Lower leg skin (tissue), 4 donors: ENCODE measurements at regions not wholly inside any gene's neighbourhood (a gene's known extent, or its start where the extent isn't known, plus 50 kb on each side); places are given as distances from the start of the nearest gene placed in this dataset.

Experiments used
- DNase-seq, 2 donors: peaks; one replicate each; pipeline ENCODE4 v3.0.0-alpha.2; 2019; ENCODE audit warnings: low spot score in 2 of 2
- H3K4me3 ChIP-seq: fragments of 200-600 bp; sonication (generic); 2 replicates; pipeline ENCODE4 v1.5.1; 2017; ENCODE audit warnings: mild to moderate bottlenecking, low read depth; ENCODE audit not compliant: poor library complexity, severe bottlenecking
- POLR2A ChIP-seq, 2 donors: fragments of 450-650 bp; IDR thresholded peaks; one replicate each; pipeline ENCODE4 v1.6.1; 2016 to 2017; ENCODE audit warnings: antibody characterized with exemption in 2 of 2, mild to moderate bottlenecking in 1 of 2, moderate library complexity in 1 of 2
- WGBS, 2 donors: methylation state at CpG; one replicate each; pipeline ENCODE4 v1.1.5; 2018; 5-methylcytosine and 5-hydroxymethylcytosine counted together
- intact Hi-C: fragments of 100-400 bp; cut with DNase I; formaldehyde crosslinking; loops from one replicate; pipeline ENCODE4 v1.15.0; 2023; ENCODE audit warnings: low total_unique reads
- TF ChIP-seq, protein P1 (sequence below), 3 donors: fragments of 450-650 bp; IDR thresholded peaks; one replicate each; pipeline ENCODE4 v1.5.1; 2016; ENCODE audit warnings: antibody characterized with exemption in 3 of 3, mild to moderate bottlenecking in 3 of 3, moderate library complexity in 2 of 3

DNA sequence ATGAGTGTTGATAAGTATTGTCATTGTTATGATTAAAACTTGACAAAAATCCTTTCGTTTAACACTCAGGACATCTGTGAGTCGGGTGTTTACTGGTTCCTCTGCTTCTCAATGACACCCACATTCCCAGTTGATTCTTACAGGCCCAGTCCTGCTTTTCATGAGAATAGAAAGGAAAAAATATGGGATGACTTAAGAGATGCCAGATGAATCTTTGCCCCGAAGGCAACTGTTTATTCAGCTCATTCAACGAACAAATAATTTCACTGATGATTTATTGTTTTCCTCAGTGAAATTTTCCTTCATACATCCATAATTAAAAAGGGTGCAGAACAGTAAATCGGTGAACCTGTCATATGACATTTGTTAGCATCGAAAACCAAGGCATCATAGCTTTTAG lies 452.4 kb upstream of the WWC1 start:
- no peak for DNase-seq
- intact Hi-C loops, result no loop called here
- no peak overlapping the region for H3K4me3 ChIP-seq
- TF ChIP-seq, protein P1, sequence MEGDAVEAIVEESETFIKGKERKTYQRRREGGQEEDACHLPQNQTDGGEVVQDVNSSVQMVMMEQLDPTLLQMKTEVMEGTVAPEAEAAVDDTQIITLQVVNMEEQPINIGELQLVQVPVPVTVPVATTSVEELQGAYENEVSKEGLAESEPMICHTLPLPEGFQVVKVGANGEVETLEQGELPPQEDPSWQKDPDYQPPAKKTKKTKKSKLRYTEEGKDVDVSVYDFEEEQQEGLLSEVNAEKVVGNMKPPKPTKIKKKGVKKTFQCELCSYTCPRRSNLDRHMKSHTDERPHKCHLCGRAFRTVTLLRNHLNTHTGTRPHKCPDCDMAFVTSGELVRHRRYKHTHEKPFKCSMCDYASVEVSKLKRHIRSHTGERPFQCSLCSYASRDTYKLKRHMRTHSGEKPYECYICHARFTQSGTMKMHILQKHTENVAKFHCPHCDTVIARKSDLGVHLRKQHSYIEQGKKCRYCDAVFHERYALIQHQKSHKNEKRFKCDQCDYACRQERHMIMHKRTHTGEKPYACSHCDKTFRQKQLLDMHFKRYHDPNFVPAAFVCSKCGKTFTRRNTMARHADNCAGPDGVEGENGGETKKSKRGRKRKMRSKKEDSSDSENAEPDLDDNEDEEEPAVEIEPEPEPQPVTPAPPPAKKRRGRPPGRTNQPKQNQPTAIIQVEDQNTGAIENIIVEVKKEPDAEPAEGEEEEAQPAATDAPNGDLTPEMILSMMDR (IDR thresholded peaks at IDR 0.05), result no peak
- TF ChIP-seq POLR2A (IDR thresholded peaks at IDR 0.05), result no peak
- WGBS, 2 donors, result 23 to 25% methylated on average over 6 of the region's 6 CpGs

DNA sequence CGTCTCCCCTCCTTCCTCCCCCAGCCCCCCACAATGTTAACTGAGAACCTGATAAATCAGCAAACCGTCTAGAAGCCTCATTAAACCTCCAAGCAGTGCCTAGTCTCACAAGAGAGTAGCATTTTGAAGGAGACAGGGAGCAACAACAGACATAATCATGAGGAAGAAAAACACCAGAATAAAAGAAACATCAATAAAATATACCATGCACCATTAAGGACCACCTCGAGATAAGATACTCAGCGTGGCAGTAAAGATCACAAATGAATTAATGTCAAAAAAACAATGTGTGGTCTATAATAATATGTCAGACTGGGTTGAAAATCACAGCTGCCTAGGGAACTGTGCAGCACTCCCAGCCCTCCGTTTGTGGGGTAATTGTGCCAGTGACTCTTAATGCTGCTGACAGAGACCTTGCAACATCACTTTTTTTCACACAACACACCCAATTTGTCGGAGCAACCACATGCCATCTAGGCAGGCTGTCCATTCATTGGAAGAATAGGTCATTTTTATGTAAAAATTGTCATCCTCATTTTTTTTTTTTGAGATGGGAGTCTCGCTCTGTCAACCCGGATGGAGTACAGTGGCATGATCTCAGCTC lies 450.8 kb upstream of the WWC1 start:
- H3K4me3 ChIP-seq, result no peak overlapping the region
- WGBS, 2 donors, result 62 to 66% methylated on average over 8 of the region's 8 CpGs
- no peak for TF ChIP-seq POLR2A (IDR thresholded peaks at IDR 0.05)
- TF ChIP-seq, protein P1 (IDR thresholded peaks at IDR 0.05), result no peak
- intact Hi-C loops, result no loop called here
- no peak for DNase-seq

DNA sequence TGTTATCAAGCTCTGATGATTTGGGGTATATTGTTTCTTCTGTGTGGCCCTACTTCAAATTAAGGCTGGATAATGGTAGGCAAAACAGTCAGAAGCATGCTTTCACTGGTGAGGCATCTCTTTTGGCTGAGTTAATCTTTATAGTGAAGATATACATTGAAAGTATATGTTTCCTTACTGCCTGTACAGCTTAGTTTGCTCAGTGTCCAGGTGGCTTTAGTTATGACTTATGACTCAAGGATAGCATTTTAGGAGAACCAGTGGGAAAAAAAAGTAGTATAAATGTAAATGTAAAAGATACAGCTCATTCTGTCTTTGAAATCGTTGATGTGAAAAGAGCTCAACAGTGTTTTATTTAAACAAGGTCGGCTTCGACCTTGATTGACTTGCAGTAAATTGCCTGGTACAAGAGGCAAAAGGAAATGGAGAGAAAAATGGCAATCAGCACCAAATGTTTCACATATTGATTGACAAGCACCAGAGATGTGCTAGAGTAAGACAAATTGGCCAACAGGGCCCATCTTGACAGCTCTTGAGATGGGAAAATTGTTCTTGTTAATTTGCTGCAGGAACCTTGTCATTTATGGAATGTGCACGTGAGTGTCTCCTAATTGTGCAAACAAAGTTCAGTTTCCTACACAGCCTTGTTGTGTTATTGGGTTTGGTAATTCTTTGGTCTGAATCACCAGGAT lies 447.4 kb upstream of the WWC1 start:
- no peak for DNase-seq
- TF ChIP-seq, protein P1 (IDR thresholded peaks at IDR 0.05), result no peak
- no peak for TF ChIP-seq POLR2A (IDR thresholded peaks at IDR 0.05)
- intact Hi-C loops, result no loop called here
- 81 to 83% methylated on average over 4 of the region's 4 CpGs for WGBS, 2 donors
- H3K4me3 ChIP-seq, result no peak overlapping the region

GRCh38 chr5:167845952-167846351 lies 445.5 kb upstream of the WWC1 start:
- H3K4me3 ChIP-seq, result no peak overlapping the region
- WGBS, 2 donors, result 81 to 88% methylated on average over 2 of the region's 2 CpGs
- intact Hi-C loops, result no loop called here
- TF ChIP-seq, protein P1 (IDR thresholded peaks at IDR 0.05), result no peak
- TF ChIP-seq POLR2A (IDR thresholded peaks at IDR 0.05), result no peak
- no peak for DNase-seq

- no peak for DNase-seq
- WGBS, 2 donors, result 82 to 88% methylated on average over 4 of the region's 4 CpGs
- no peak for TF ChIP-seq POLR2A (IDR thresholded peaks at IDR 0.05)
- TF ChIP-seq, protein P1 (IDR thresholded peaks at IDR 0.05), result no peak
- no peak overlapping the region for H3K4me3 ChIP-seq
- intact Hi-C loops, result no loop called here
These were observed 441.6 kb upstream of the WWC1 start for GRCh38 chr5:167849874-167850273.
